ENCODE measurements at regions not wholly inside any gene's neighbourhood (a gene's known extent, or its start where the extent isn't known, plus 50 kb on each side); places are given as distances from the start of the nearest gene placed in this dataset.

GRCh38 chr22:47417699-47418098 lies 655.2 kb downstream of the TBC1D22A start:
- Histone ChIP-seq H3K27me3 (peaks cover 0 to 4% (median 0%) of the 10 kb centered on the region in 3 donors), H3K4me1 (no peaks in the 10 kb centered on the region), H3K9me3 (no peaks in the 10 kb centered on the region), H3K36me3 (no peaks in the 10 kb centered on the region), H3K27ac (no peak overlapping the region), H3K4me3 (no peak overlapping the region)
- intact Hi-C loops (cut with DNase I), result no loop called here
- TF ChIP-seq POLR2A (IDR thresholded peaks at IDR 0.05) (no peak), CTCF (IDR thresholded peaks at IDR 0.05) (no peak), POLR2AphosphoS5 (IDR thresholded peaks at IDR 0.05) (no peak), EP300 (IDR thresholded peaks at IDR 0.05) (no peak)
- no peak for DNase-seq
- 46 to 71% methylated on average over 2 of the region's 2 CpGs for WGBS, 2 donors

GRCh38 chr22:47411006-47411405 lies 648.6 kb downstream of the TBC1D22A start:
- no peak for TF ChIP-seq POLR2A (IDR thresholded peaks at IDR 0.05)
- TF ChIP-seq POLR2AphosphoS5 (IDR thresholded peaks at IDR 0.05), result no peak
- no peak for TF ChIP-seq CTCF (IDR thresholded peaks at IDR 0.05)
- no peak for TF ChIP-seq EP300 (IDR thresholded peaks at IDR 0.05)
- intact Hi-C loops (cut with DNase I), result no loop called here
- H3K27ac ChIP-seq, result no peak overlapping the region
- 72 to 83% methylated on average over 8 of the region's 8 CpGs for WGBS, 2 donors
- H3K27me3 ChIP-seq, result peaks cover 0 to 14% (median 7%) of the 10 kb centered on the region in 3 donors
- H3K36me3 ChIP-seq, result no peaks in the 10 kb centered on the region
- H3K9me3 ChIP-seq, result no peaks in the 10 kb centered on the region
- H3K4me3 ChIP-seq, result no peak overlapping the region
- no peak for DNase-seq
- no peaks in the 10 kb centered on the region for H3K4me1 ChIP-seq

- no peaks in the 10 kb centered on the region for H3K4me1 ChIP-seq
- no peaks in the 10 kb centered on the region for H3K36me3 ChIP-seq
- H3K9me3 ChIP-seq, result no peaks in the 10 kb centered on the region
- intact Hi-C loops (cut with DNase I), result no loop called here
- no peak overlapping the region for H3K27ac ChIP-seq
- H3K4me3 ChIP-seq, result no peak overlapping the region
- H3K27me3 ChIP-seq, result peaks cover 0 to 14% (median 7%) of the 10 kb centered on the region in 3 donors
- WGBS, 2 donors, result 52 to 74% methylated on average over 12 of the region's 12 CpGs
- TF ChIP-seq POLR2AphosphoS5 (IDR thresholded peaks at IDR 0.05) (no peak), CTCF (IDR thresholded peaks at IDR 0.05) (no peak), POLR2A (IDR thresholded peaks at IDR 0.05) (no peak), EP300 (IDR thresholded peaks at IDR 0.05) (no peak)
- no peak for DNase-seq
Measured at GRCh38 chr22:47409539-47410275, 647.3 kb downstream of the TBC1D22A start.

GRCh38 chr22:47408409-47408808 lies 646.0 kb downstream of the TBC1D22A start:
- no peaks in the 10 kb centered on the region for H3K4me1 ChIP-seq
- 77 to 78% methylated on average over 7 of the region's 7 CpGs for WGBS, 2 donors
- no peak for DNase-seq
- intact Hi-C loops (cut with DNase I), result no loop called here
- no peak overlapping the region for H3K27ac ChIP-seq
- no peaks in the 10 kb centered on the region for H3K9me3 ChIP-seq
- TF ChIP-seq EP300 (IDR thresholded peaks at IDR 0.05), result no peak
- no peak for TF ChIP-seq POLR2AphosphoS5 (IDR thresholded peaks at IDR 0.05)
- no peak for TF ChIP-seq CTCF (IDR thresholded peaks at IDR 0.05)
- no peak for TF ChIP-seq POLR2A (IDR thresholded peaks at IDR 0.05)
- peaks cover 0 to 14% (median 7%) of the 10 kb centered on the region in 3 donors for H3K27me3 ChIP-seq
- no peaks in the 10 kb centered on the region for H3K36me3 ChIP-seq
- no peak overlapping the region for H3K4me3 ChIP-seq
